ENCODE measurements at regions not wholly inside any gene's neighbourhood (a gene's known extent, or its start where the extent isn't known, plus 50 kb on each side); places are given as distances from the start of the nearest gene placed in this dataset.

GRCh38 chr13:38606699-38607535, 80.0 kb upstream of the FREM2 start:
- no peak for DNase-seq (ENCODE audit: low spot score)

GRCh38 chr13:38617936-38618335, 68.9 kb upstream of the FREM2 start:
- DNase-seq (ENCODE audit: low spot score) = no peak

GRCh38 chr13:38618336-38618735, 68.5 kb upstream of the FREM2 start:
- no peak for DNase-seq (ENCODE audit: low spot score)

GRCh38 chr13:38618881-38619280, 68.0 kb upstream of the FREM2 start:
- no peak for DNase-seq (ENCODE audit: low spot score)

GRCh38 chr13:38620876-38621275, 66.0 kb upstream of the FREM2 start:
- no peak for DNase-seq (ENCODE audit: low spot score)

GRCh38 chr13:38624822-38625221, 62.1 kb upstream of the FREM2 start:
- no peak for DNase-seq (ENCODE audit: low spot score)

GRCh38 chr13:38628554-38628953, 58.3 kb upstream of the FREM2 start:
- DNase-seq (ENCODE audit: low spot score) = no peak

GRCh38 chr13:38630780-38631179, 56.1 kb upstream of the FREM2 start:
- no peak for DNase-seq (ENCODE audit: low spot score)

GRCh38 chr13:38635030-38635429, 51.8 kb upstream of the FREM2 start:
- DNase-seq (ENCODE audit: low spot score) = no peak

- no peak for DNase-seq (ENCODE audit: low spot score)
Observed at GRCh38 chr13:38636073-38636472, 50.8 kb upstream of the FREM2 start.

- DNase-seq (ENCODE audit: low spot score) = no peak
Observed at GRCh38 chr13:38636761-38637160, 50.1 kb upstream of the FREM2 start.

Data from pons (tissue), 1 donor.